SK-N-SH treated with all-trans-retinoic acid at 6 μM for 48 hours (cell line): ENCODE measurements at regions not wholly inside any gene's neighbourhood (a gene's known extent, or its start where the extent isn't known, plus 50 kb on each side); places are given as distances from the start of the nearest gene placed in this dataset.

Experiments
- ARNTL ChIP-seq: fragments of 450-650 bp; formaldehyde crosslinking; IDR thresholded peaks from 2 replicates; pipeline ENCODE4 v1.5.0; 2020; ENCODE audit warnings: low read depth, mild to moderate bottlenecking, moderate library complexity, borderline replicate concordance
- TOX ChIP-seq: fragments of 250-450 bp; sonication (Bioruptor Pico); IDR thresholded peaks from 2 replicates; pipeline ENCODE4 v1.8.0; 2021; ENCODE audit warnings: mild to moderate bottlenecking, moderate library complexity, borderline replicate concordance
- ZFP3 ChIP-seq: fragments of 250-450 bp; sonication (Bioruptor Pico); IDR thresholded peaks from 2 replicates; pipeline ENCODE4 v1.5.0; 2020; ENCODE audit warnings: mild to moderate bottlenecking, moderate library complexity
- ZNF565 ChIP-seq: fragments of 450-650 bp; formaldehyde crosslinking; conservative IDR thresholded peaks from 2 replicates; pipeline ENCODE4 v1.5.0; 2020; ENCODE audit warnings: low read depth, mild to moderate bottlenecking, moderate library complexity

DNA sequence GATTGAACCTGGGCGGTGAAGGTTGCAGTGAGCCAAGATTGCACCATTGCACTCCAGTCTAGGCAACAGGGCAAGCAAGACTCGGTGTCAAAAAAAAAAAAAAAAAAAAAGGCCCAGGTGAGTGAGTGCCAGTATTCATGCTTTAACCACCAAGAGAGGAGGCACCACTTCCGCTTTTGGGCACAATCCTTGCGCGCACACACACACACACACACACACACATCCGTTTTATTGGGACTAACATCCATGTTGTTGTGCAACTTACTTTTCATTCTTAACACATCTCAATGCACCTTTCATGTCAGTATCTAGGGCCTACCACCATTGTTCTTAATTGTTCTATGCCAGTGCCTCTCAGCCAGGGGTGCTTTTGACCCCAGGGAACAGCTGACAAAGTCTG lies 263.0 kb downstream of the CDC5L start:
- TF ChIP-seq ZNF565 (CRISPR knock-in tag): no peak
- no peak for TF ChIP-seq ARNTL (CRISPR knock-in tag)
- no peak for TF ChIP-seq TOX (CRISPR knock-in tag)
- TF ChIP-seq ZFP3 (CRISPR knock-in tag): no peak
